ENCODE measurements at regions not wholly inside any gene's neighbourhood (a gene's known extent, or its start where the extent isn't known, plus 50 kb on each side); places are given as distances from the start of the nearest gene placed in this dataset.
"Not testable (repeated sequence)": the region's sequence is repeated elsewhere in the genome, so short reads cannot be mapped to it uniquely, and the experiment has no call there.

DNA sequence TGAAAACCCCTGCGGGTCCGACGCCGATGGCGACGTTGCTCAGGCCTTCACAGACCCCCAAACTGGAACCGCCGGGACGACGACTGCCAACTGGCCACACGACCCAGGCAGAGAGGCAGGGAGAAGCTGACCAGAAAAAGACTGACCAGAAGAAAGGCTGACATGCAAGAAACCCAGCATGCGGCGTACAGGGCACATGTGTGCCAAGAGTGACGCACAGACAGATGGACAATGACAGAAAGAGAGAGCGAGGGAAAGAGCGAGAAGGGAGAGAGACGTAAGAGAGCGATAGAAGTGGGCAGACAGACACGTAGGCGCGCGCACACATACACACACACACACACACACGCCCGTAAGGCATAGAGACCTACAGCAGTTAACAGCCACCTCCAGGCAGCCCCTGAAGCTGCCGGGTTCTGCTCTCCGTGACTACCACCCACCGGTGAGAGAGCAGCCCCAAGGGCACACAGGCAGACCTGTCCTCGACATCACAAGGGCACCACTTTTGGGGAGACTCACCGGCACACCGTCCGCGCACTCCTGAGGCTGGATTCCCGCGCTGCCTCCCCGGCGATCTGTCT lies 67.2 kb upstream of the ZNF527 start:
- no peak for DNase-seq (ENCODE audit: low read depth)

DNA sequence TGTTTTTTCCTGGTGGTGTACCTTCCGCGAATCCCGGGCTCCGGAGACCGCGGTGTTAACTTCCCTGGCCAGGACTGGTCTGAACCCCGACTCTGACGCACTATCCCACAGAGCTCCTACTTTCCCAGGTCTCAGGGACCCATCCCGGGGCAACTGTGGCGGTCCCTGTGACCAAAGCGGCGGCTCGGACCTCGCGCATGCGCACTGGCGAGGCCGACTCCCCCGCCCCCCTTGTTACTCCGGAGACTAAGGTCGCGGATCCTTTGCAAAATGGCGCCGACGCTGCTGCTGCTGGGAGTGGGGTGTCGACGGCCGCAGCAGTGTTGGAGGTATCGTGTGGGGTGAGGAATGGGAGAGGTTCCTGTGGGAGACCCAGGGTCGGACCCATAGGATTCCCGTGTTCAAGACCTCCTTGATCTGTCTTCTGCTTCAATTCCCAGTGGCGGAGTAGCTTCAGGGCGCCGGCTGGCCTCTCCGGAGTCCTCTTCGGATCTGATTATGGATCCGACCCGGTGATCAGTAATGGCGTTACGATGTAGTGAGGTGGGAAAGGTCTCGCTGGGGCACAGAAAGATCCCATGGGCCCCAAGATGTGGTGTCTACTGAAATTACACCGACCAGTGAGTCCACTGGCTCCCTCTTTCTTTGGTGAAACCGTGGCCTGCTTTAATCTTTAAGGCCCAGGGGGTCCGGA lies 66.6 kb upstream of the ZNF527 start:
- DNase-seq (ENCODE audit: low read depth): no peak

DNA sequence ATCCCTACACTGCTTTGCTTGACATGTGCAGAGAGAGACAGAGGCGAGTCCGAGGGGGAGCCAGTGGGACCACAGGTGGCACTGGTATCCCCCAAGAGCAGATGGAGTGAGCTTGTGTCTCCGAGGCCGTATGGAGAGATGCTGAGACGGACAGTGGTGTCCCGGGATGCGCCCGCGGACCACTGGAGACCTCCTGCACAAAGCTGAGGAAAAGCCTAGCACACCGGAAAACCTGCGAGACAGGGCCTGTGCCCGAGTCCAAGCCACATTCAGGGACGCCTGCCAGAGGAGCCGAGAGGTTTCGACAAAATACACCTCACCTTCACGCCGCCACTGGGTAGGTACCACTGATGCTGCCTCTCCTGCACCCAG lies 66.0 kb upstream of the ZNF527 start:
- no peak for DNase-seq (ENCODE audit: low read depth)

DNA sequence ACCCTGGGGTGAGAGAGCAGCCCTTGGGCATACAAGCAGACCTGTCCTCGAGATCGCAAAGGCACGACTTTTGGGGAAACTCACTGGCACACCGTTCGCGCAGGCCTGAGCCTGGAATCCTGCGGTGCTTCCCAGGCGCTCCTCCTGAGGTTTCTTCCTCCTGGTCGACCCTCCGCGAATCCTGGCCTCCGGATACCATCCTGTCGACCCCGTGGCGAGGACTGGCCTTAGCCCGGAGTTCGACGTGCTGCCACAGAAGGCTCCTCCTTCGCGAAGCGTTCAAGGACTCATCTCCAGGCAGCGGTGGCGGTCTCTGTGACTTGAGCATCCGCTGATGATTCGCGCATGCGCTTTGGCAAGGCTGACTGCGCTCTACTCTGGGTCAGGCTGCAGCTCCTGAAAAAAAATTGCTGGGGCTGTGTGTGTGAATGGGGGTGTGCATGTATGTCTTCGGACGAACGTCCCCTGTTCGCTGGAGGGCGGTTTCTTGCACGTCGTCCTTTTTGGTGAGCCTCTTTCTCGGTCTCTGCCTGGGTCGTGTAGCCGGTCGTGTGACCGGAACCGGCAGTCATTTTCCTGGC lies 64.4 kb upstream of the ZNF527 start:
- no peak for DNase-seq (ENCODE audit: low read depth)

DNA sequence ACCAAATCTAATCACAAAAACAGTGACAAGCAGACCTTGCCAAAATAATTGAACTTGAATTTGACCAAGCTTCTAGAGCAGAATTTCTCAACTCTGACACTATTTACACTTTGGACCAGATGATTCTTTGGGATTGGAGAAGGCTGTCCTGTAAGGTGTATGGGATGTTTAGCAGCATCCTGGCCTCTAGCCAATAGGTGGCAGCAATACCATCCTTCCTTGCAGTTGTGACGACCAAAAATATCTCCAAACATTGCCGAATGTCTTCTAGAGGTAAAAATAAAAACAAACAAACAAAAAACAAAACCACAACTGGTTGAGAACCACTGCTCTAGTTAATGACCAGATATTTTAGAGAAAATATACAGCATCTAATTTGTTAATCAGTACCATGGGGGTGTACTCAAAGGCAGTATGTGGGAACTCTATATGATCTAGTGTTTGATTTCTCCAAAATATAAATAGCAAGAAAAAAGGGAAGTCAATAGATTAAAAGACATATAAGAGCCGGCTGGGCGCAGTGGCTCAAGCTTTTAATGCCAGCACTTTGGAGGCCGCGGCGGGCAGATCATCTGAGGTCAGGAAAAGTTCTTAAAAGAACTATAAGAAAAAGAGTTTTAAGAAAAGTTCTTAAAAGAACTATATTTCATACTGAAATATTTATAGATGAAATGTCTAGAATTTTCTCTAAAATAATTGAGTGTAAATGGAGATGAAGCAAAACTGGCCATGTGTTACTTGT lies 60.9 kb upstream of the ZNF527 start:
- DNase-seq (ENCODE audit: low read depth): no peak

DNA sequence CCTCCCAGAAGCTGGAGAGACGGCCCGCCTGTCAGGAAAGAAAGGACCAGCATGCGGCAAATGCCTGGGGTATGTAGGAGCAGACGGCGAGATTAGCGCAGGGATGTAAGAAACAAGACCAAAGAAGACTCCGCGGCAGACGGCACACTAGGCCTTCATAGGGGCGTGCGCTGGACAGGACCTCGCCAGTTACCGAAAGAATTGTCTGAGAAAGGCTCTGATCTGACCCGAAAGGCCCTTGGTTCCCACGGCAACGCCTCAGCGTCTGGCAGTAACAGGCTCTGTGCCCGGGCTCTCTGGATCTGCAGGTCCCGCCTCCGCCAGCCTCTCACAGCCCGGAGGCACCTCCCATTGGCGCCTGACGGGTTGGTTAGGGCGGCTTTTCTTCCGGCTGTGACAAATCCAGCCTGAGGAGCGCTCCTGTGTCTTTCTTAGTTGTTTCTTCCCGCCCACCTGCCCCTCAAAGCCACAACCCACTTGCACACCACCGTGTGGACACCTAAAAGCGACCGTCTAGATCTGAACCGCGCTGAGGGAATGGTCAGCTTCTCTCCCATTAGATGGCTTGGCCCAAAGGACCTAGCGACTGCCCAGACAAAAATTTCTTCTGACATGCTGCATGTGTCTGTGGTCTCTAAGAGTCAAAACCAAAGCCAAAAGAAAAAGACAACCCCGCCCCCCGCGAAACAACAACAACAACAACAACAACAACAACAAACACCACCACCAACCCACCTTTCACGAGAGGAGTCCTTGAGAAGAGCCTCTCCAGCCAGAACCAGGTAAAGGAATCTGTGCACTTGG lies 58.2 kb upstream of the ZNF527 start:
- not testable (repeated sequence) for DNase-seq (ENCODE audit: low read depth)

DNA sequence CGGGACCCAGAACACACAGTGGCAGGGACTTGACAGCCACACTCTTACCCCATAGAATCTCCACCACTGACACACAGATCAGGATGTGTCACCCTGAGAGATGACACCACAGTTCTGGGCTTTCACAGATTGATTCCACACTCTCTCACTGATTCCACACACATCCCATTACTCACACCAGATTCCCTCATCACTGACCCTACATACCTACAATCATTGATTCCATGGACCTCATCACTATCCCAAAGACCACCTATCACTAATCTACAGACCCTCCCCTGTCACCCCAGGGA lies 57.6 kb upstream of the ZNF527 start:
- no peak for DNase-seq (ENCODE audit: low read depth)

DNA sequence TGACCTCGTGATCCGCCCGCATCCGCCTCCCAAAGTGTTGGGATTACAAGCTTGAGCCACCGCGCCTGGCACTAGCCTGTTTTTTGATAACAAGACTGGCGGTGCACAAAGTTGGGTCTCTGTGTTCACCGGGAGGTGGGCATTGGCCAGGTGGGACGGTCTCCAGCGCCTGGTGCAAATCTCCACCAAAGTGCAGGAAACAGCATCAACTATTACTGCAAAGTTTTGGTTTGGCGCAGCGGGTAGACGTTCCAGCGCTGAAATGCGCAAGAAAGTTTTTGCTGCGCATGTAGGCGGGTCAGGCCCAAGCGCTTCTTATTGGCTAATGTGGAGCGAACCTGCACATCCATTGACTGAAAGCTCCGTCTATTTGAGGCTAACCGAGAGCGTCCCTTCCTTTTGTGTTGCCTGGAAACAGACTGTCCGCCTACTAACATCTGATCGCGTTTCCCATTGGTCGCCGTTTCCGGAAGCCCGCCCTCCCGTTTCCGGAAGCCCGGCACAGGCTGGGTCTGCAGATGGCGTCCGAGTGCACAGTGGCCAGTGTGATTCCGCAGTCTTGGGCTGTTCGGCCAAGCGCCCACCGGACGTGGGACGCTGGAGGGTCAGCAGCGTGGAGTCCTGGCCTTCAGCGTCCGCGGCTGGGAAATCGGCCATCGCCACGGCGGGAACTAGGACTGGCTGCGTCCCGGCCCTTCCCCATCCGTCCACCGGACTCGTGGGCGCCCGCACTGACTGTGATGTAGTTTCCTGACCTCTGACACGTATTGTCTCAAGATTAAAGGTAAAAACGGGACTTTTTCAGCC lies 53.3 kb upstream of the ZNF527 start:
- DNase-seq (ENCODE audit: low read depth): peak; percentile 89

DNA sequence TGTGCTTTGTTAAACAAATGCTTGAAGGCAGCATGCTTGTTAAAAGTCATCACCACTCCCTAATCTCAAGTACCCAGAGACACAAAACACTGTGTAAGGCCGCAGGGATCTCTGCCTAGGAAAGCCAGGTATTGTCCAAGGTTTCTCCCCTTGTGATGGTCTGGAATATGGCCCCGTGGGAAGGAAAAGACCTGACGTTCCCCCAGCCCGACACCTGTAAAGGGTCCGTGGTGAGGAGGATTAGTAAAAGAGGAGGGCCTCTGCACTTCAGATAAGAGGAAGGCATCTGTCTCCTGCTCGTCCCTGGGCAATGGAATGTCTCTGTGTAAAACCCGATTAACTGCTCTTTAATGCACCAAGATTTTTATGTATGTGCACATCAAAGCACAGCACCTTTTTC lies 49.9 kb upstream of the ZNF527 start:
- not testable (repeated sequence) for DNase-seq (ENCODE audit: low read depth)
